HG03460 (cell line): ENCODE measurements at regions not wholly inside any gene's neighbourhood (a gene's known extent, or its start where the extent isn't known, plus 50 kb on each side); places are given as distances from the start of the nearest gene placed in this dataset.
"Not testable (repeated sequence)": the region's sequence is repeated elsewhere in the genome, so short reads cannot be mapped to it uniquely, and the experiment has no call there.

ENCODE experiments used
- ATAC-seq: cut with Tn5 transposase; IDR thresholded peaks from one replicate; pipeline ENCODE4 v1.9.1; 2021; ENCODE audit not compliant: unreplicated experiment

DNA sequence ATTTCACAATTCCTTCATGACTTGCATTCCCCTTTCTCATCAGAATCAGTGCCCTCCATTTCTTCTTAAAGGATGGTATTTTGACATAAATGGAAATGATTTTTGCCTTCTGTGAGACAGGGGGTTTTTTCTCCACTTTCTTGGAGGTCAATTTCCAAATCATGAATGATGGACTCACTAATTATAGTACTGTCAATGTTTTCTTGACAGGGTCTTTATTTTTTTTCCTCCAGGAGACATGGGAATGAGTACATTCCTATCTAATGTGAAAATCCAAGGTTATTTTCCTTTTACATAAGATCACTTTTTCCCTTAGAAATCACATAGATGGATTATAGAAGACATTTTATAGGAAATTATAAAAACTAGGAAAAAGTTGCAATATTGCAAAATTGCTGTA, 141.7 kb downstream of the SPATA31A6 start:
- ATAC-seq, result not testable (repeated sequence)

DNA sequence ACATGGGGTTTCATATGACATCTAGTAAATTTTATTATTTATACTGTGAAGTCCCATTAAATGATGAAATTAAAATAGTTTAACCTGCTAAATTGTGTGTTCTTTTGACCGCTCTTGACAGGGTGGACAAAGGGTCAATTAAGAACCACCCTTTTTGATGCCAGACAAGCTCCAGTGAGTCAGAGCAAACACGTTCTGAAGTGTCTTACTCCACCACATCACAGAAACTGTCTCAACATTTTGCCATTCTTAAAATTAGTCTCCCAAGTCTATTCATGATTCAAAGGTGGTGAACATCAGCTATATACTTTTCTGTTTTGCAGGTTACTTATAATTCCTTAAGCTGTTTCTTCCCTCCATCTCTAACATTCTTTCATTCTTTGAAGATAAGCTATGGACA, 142.1 kb downstream of the SPATA31A6 start:
- ATAC-seq, result not testable (repeated sequence)

DNA sequence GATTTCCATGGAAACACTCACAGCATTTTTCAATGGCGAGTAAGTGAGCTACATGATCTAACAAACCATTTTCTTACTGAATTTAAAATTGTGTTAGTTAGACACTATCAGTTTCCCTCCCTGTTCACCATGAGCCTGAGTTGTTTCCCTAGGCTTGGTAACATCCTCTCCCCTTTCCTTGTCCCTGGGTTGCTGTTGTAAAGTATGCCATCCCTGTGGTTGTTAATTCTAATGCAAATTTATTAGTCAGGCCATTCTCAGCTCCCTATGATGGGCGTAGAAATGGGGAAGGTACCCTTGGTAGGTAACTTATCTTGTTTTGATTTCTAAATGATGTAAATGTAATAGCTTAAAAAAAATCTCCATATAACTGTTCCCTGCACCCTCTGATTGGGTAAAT, 143.0 kb downstream of the SPATA31A6 start:
- ATAC-seq, result not testable (repeated sequence)

DNA sequence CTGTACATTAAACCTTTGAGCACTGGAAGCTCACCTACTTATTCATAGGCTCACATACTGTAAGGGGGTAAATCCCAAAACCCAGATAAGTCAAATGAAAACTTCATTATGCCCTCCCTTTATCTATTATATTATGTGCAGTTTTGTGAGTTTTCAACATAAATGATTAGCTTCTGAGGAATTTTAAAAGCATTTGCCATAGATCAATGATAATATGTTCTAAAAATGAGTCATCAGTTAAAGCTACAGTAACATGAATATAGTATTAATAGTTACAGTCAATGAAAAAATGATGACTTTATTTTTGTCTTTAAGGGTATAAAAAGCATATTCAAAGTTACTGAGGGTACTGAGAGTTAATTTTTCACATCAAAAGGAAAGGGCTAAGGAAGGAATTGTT, 151.9 kb downstream of the SPATA31A6 start:
- ATAC-seq, result not testable (repeated sequence)

DNA sequence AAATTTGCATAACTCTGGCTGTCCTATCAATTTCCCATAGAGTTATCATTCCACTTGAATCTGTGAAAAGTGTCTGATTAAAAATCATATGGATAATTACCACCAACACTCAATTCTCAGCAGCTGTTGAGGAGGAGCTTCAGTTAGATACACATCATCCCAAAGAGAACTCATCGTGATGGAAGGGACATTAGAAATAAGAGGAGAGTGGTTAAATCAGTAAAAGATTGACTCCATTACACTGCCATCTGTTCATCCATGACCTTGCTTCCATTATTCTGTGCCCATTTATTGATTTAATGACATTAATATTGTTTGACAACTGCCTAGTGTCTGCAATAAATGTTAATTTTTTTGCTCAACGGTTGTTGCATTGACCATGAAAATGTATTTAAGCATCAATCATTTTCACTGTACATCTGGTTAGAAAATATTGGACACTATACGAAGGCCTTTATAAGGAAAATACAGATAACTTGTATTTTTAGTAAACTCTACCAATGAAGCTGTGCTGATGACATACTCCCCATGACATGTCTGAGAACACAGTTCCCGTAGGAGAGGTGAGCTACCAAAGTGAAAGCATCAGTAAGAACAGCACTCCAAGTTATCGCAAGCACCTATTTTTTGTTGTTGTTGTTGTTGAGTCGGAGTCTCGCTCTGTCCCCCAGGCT, 152.7 kb downstream of the SPATA31A6 start:
- ATAC-seq, result not testable (repeated sequence)

DNA sequence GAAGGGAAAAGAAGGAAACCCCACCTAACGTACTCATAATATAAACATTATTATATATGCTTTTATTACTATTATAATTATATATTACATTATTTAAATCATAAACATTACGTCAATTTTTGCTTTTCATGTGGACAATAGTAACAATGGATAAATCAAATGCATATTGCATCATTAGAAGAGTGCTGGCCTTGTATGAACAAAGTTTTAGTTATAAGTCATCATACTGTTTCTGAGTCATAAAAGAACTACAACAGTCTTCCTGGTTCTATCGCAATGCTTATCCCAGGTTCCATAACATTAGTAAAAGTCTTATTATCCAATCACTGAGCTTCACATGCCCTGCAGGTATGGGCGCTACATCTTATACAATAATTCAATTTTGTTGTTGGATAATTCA, 154.8 kb downstream of the SPATA31A6 start:
- ATAC-seq, result not testable (repeated sequence)

DNA sequence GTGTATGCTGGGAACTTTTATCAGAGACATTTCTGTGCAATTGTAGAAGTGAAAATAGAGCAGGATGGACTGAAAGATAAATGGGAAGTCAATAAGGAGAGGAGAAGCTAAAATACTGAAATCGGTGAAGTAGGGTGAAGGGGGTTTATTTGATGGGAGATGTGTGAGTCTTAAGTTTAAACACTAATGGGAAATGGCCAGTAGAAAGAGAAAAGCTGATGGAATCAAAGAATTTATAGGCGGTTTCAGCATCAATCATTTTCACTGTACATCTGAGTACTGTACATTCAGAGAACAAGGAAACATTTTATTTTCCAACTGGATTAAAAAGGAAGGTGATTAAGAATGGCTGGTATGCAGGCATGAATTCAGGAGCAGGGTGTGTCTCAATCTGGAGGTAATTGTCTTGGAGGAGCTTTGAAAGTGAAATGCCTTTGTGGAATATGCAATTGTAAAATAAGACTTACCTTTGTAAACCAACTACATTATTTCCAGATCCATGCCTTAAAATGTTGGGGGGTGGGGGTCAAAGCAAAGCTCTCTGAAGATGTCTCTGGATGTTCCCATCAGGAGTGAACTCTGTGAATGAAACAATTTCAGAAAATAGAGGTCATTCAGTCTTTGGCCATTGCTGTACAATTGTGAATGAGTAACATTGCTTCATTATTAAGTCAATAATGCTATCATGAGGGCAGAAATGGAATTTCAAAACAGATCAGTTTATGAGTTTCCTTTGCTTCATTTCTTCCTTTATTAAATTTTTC, 156.4 kb downstream of the SPATA31A6 start:
- ATAC-seq, result not testable (repeated sequence)

GRCh38 chr9:42340435-42340723, 156.9 kb downstream of the SPATA31A6 start:
- not testable (repeated sequence) for ATAC-seq

DNA sequence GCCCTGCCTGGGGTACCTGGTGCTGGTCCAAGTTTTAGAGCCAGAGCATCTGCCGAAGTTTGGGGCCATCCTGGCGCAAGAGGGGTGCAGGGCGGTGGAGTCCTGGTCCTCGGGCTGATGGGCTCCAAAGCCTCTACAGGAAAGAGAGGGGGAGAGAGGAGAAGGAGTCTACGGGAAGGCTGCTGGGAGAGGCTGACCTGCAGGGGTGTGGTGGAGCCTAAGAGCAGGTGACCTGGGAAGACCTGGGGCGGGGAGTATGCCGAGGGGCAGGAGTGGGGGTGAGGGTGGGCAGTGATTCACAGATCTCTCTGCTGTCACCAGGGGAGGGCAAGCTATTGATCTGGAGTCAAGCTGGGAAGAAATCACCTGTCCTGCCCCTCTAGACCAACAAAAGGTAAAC, 158.4 kb downstream of the SPATA31A6 start:
- not testable (repeated sequence) for ATAC-seq

DNA sequence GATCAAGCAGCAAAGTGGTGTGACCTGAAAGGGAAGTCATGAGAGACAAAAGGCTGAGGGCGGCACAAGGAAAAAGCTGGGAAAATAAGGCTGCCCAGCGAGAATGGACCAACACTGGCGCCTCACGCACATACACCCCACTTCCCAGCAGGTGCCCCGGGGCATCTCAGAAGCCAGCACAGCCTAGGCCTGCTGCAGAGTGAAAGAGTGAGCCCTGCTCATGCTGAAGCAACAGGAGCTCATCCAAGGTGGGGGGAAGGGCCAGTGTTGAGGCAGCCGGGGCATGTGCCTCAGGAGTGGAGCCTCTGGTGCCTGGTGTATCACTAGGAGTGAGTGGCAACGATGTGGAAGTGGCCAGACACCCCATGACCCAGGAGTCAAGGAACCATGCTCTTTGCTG, 158.8 kb downstream of the SPATA31A6 start:
- ATAC-seq, result not testable (repeated sequence)

GRCh38 chr9:42344508-42344907, 161.0 kb downstream of the SPATA31A6 start:
- not testable (repeated sequence) for ATAC-seq

DNA sequence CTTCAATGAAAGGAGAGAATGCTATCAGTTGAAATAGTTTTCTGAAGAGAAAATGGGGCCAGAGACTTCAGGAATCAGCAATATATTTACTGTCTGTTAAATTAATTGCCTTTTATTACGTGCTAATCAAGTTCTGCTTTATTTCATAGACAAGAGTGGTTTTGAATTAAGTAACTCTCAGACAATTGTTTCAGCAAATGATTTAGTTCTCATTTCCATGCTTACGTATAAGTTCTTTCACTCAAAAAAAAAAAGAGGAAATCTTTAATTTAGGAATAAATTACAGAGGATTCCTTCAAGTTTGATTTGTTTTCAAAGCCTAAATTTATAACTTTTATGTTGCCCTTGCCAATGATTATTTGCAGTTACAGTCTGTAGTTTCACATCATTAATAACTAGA, 163.5 kb downstream of the SPATA31A6 start:
- not testable (repeated sequence) for ATAC-seq

- ATAC-seq, result not testable (repeated sequence)
Measured at GRCh38 chr9:42349181-42349580, 165.7 kb downstream of the SPATA31A6 start.

DNA sequence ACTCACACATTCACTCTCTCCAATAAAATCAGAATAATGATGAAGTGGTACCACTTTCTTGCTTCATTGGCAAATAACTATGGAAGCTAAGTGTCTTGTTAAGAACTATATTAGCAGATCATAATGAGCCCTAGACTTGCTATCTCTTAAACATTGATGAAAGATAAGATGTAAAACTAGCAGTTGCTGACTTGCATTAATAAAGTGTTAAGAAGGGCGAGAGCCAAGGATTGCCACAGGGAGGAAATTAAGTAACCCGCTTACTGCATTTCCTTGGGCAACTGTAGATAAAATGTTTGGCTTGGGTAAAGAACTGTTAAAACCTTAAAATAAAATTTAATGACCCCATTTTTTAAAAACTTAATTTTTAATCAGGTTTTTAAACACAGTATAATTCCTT, 167.0 kb downstream of the SPATA31A6 start:
- ATAC-seq, result not testable (repeated sequence)

GRCh38 chr9:42357604-42358373, 174.3 kb downstream of the SPATA31A6 start:
- ATAC-seq, result not testable (repeated sequence)

GRCh38 chr9:42358626-42359247, 175.3 kb downstream of the SPATA31A6 start:
- not testable (repeated sequence) for ATAC-seq

GRCh38 chr9:42364410-42365243, 181.2 kb downstream of the SPATA31A6 start:
- ATAC-seq, result not testable (repeated sequence)

GRCh38 chr9:42365244-42365945, 181.9 kb downstream of the SPATA31A6 start:
- peak; percentile 79 for ATAC-seq

DNA sequence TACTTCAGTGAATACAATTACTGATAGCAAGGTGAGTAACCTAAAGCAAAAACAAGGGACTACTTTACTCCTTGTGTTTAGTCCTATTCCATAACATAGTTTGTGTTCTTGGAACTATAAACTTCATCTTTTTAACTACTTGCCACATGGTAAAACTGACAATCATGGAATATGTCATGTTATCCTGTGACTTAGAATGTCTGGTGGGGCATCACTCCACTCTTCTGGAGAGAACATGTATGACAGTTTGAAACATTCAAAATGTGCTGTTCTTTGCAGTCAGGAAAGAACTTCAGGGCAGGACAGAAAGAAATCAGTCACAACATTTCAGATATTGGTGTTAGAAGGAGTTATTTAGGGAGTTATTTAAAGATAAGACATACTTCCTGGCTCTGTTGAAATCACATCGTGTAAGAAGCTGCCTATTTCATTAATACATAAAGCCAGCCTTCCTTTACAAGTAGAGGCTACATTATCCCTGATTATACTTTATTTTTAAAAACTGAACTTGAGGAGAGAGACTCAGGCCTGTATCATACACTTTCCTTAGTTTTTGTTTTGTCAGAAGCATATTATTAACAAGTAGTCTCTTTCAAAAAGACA, 184.9 kb downstream of the SPATA31A6 start:
- ATAC-seq, result not testable (repeated sequence)
